Ovary (tissue), 3 donors: ENCODE measurements at regions not wholly inside any gene's neighbourhood (a gene's known extent, or its start where the extent isn't known, plus 50 kb on each side); places are given as distances from the start of the nearest gene placed in this dataset.

Experiments used
- CTCF ChIP-seq, 3 donors: fragments of 450-650 bp in 2 of 3; fragments of 200-600 bp in 1 of 3; IDR thresholded peaks; one replicate each; pipeline versions ENCODE4 v1.5.1 to v1.8.0; 2016 to 2022; ENCODE audit warnings: antibody characterized with exemption in 3 of 3, mild to moderate bottlenecking in 1 of 3
- POLR2A ChIP-seq: fragments of 450-650 bp; IDR thresholded peaks from one replicate; pipeline ENCODE4 v1.6.1; 2017; ENCODE audit warnings: antibody characterized with exemption, mild to moderate bottlenecking, moderate library complexity
- donor health status: DM: no; HTN: no; CAD: no.

- TF ChIP-seq CTCF (IDR thresholded peaks at IDR 0.05): no peak
- TF ChIP-seq POLR2A: no peak
Observed at GRCh38 chr18:67047334-67047733, 443.4 kb upstream of the CDH19 start.
